Glutamatergic neuron (in vitro differentiated cells): ENCODE measurements at regions not wholly inside any gene's neighbourhood (a gene's known extent, or its start where the extent isn't known, plus 50 kb on each side); places are given as distances from the start of the nearest gene placed in this dataset.

ENCODE experiments used
- DNase-seq: peaks from one replicate; pipeline ENCODE4 v3.0.0; 2022
- H3K27ac Mint-ChIP-seq: one replicate; pipeline ENCODE4 v1.8.0; 2020; ENCODE audit warnings: mild to moderate bottlenecking, mixed read lengths, inconsistent platforms; ENCODE audit not compliant: unreplicated experiment
- H3K27me3 Mint-ChIP-seq: one replicate; pipeline ENCODE4 v1.8.0; 2020; ENCODE audit warnings: mild to moderate bottlenecking, moderate library complexity, mixed read lengths, inconsistent platforms; ENCODE audit not compliant: unreplicated experiment
- H3K36me3 Mint-ChIP-seq: one replicate; pipeline ENCODE4 v1.8.0; 2020; ENCODE audit warnings: mild to moderate bottlenecking, mixed read lengths, inconsistent platforms; ENCODE audit not compliant: unreplicated experiment
- H3K4me1 Mint-ChIP-seq: one replicate; pipeline ENCODE4 v1.8.0; 2020; ENCODE audit warnings: mild to moderate bottlenecking, low read depth, mixed read lengths, inconsistent platforms; ENCODE audit not compliant: unreplicated experiment
- H3K4me3 Mint-ChIP-seq: one replicate; pipeline ENCODE4 v1.8.0; 2020; ENCODE audit warnings: mild to moderate bottlenecking, mixed read lengths, inconsistent platforms; ENCODE audit not compliant: unreplicated experiment
- H3K9me3 Mint-ChIP-seq: one replicate; pipeline ENCODE4 v1.8.0; 2020; ENCODE audit warnings: mild to moderate bottlenecking, moderate library complexity, mixed read lengths, inconsistent platforms; ENCODE audit not compliant: unreplicated experiment
- TF ChIP-seq, protein P1 (sequence below): fragments of 200-600 bp; sonication (generic); IDR thresholded peaks from one replicate; pipeline ENCODE4 v1.5.0; 2021; ENCODE audit not compliant: partially characterized antibody, unreplicated experiment

DNA sequence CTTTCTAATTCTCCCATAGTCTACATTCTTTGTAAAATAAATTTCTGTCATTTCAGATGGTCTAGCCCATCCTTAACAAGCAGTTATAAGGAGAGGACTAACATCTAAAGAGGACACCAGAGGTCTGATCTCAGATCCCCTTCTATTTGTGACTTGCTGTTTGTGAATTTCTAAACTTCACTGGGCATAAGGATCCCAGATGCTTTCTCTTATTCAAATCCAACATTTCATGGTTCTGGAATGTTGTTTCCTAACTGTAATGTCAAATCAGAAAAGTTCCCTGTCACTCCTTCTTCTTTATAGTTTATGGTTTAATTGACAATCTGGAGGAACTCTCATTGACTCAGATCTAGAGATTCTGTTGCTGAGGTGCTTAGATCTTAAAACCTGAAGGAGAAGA is 430.2 kb downstream of the MEIS1 start:
- Mint-ChIP-seq H3K27me3 (peaks cover 5% of the 10 kb centered on the region), H3K4me1 (no peaks in the 10 kb centered on the region), H3K27ac (no peak overlapping the region), H3K4me3 (no peak overlapping the region), H3K36me3 (no peaks in the 10 kb centered on the region), H3K9me3 (peaks cover 3% of the 10 kb centered on the region)
- no peak for DNase-seq
- TF ChIP-seq, protein P1, sequence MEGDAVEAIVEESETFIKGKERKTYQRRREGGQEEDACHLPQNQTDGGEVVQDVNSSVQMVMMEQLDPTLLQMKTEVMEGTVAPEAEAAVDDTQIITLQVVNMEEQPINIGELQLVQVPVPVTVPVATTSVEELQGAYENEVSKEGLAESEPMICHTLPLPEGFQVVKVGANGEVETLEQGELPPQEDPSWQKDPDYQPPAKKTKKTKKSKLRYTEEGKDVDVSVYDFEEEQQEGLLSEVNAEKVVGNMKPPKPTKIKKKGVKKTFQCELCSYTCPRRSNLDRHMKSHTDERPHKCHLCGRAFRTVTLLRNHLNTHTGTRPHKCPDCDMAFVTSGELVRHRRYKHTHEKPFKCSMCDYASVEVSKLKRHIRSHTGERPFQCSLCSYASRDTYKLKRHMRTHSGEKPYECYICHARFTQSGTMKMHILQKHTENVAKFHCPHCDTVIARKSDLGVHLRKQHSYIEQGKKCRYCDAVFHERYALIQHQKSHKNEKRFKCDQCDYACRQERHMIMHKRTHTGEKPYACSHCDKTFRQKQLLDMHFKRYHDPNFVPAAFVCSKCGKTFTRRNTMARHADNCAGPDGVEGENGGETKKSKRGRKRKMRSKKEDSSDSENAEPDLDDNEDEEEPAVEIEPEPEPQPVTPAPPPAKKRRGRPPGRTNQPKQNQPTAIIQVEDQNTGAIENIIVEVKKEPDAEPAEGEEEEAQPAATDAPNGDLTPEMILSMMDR, result no peak

DNA sequence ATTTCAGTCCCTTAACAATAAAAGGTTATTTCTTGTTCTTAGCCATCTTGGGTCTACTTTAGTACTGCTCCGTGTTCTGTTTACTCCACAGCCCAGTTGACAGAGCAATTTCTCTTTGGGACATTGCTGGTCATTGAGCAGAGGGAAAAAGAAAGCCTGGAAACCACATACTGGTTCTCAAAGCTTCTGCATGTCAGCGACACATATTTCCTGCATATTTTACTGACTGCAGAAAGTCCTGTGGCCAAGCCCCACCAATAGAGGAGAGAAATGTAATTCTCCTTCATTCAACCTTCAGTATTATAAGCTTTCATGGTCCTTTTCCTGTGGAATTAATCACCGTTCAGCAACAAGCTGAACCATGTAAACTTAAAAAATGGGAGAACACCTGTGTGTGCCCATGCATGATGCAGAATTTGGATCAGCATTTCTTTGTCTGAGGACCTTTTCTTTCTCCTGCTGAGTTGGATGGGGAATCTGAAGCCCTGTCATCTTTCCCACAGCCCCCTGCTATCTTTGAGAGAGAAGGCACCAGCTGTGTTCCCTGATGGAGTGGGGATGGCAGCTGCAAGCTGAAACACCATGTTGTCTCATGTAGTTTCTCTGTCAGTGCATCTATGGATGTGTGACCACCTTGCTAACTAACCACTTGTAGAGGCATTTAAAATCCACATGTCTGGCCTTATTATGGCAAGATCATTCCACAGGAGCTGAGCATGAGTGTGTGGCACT is 431.6 kb downstream of the MEIS1 start:
- TF ChIP-seq, protein P1, result no peak
- no peak for DNase-seq
- H3K27ac Mint-ChIP-seq, result no peak overlapping the region

DNA sequence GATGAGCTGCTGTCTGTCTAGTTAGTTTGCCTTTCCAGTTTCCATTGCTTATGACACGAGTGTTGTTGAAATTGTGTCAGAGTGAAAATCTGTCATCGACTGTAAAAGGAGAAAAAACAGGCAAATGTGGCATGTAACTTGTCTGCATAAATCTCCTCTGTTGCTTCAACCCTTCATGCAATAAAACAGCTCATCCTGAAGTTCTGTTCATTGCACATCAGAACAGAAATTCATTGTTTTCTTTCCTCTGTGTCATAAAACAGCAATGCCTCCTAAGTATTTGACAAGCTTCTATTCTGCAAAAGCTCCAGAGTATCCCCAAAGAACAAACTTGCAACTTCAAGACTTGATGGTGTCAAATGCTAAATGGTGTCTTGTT is 432.1 kb downstream of the MEIS1 start:
- Mint-ChIP-seq H3K27ac (no peak overlapping the region), H3K4me1 (no peaks in the 10 kb centered on the region), H3K4me3 (no peak overlapping the region), H3K27me3 (peaks cover 5% of the 10 kb centered on the region), H3K9me3 (peaks cover 3% of the 10 kb centered on the region), H3K36me3 (no peaks in the 10 kb centered on the region)
- no peak for DNase-seq
- TF ChIP-seq, protein P1, result no peak

More for the DNA sequence above, 431.6 kb downstream of the MEIS1 start:
- Mint-ChIP-seq H3K36me3 (no peaks in the 10 kb centered on the region), H3K4me1 (no peaks in the 10 kb centered on the region), H3K9me3 (peaks cover 3% of the 10 kb centered on the region), H3K27me3 (peaks cover 5% of the 10 kb centered on the region), H3K4me3 (no peak overlapping the region)

DNA sequence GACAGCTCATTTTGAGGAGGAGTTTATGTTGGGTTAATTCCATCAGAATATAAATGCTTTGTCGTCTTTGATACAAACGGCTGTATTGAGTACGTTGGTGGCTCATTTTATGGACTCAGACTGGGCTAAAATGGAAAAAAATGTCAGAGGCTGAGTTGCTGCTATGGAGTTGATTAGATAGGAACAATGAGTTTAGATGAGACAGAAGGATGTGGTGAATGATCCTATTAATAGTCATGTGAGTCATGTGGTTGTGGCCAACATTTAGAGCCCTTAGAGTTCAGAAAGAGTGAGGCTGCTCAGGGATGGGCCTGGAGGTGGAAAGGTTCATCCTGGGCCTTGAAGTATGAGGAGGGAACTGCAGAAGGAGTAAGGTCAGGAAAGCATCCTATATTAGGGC is 434.2 kb downstream of the MEIS1 start:
- Mint-ChIP-seq H3K4me1 (no peaks in the 10 kb centered on the region), H3K36me3 (no peaks in the 10 kb centered on the region), H3K27me3 (peaks cover 5% of the 10 kb centered on the region), H3K4me3 (no peak overlapping the region), H3K9me3 (peaks cover 3% of the 10 kb centered on the region), H3K27ac (no peak overlapping the region)
- TF ChIP-seq, protein P1, result no peak
- no peak for DNase-seq

DNA sequence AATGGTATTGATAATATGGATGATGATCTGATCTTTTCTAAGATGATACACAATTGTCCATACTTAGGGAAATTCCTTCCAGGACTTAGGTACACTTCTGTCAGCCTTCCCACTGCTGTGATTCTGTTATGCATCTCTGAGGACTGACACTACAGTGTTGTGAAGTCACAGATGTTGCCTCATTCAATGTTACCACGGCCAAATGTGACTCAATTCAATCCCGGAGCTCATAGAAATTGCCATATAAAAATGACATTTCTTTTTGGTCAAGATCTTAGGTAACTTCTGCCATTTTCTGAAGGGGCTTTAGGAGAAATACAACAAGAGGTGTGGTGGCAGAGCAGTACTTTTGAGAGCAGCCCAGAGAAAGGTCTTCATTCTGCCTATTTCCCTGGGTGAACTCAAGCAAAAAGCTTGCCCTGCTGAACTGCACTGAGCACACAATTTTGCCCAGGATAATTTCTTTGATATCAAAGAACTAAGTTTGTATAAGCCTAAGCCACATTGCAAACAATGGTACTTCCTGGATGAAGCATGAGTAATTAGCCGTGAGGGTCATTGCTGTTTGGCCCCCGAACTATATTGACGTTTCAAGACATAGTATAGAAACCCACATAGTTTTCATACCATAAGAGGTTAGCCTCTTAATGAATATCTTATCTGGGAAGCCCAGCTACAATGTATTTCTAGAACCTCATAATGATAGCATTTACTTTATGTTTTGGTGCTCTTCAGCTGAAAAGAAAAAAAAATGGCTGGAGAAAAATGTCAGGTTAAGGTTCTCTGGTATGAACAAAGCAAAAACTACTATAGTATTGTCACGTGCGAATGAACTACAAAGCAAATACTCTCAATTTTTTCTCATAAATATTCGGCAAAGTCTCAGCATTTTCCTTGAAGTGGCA is 437.4 kb downstream of the MEIS1 start:
- Mint-ChIP-seq H3K4me3 (no peak overlapping the region), H3K36me3 (no peaks in the 10 kb centered on the region), H3K27me3 (peaks cover 5% of the 10 kb centered on the region), H3K9me3 (peaks cover 3% of the 10 kb centered on the region), H3K27ac (no peak overlapping the region), H3K4me1 (no peaks in the 10 kb centered on the region)
- TF ChIP-seq, protein P1, result no peak
- no peak for DNase-seq
